Hepatic stellate cell (primary cell): ENCODE measurements at regions not wholly inside any gene's neighbourhood (a gene's known extent, or its start where the extent isn't known, plus 50 kb on each side); places are given as distances from the start of the nearest gene placed in this dataset.

Source experiments
- DNase-seq: peaks from one replicate; pipeline ENCODE4 v3.0.0; 2011; ENCODE audit warnings: low spot score

DNA sequence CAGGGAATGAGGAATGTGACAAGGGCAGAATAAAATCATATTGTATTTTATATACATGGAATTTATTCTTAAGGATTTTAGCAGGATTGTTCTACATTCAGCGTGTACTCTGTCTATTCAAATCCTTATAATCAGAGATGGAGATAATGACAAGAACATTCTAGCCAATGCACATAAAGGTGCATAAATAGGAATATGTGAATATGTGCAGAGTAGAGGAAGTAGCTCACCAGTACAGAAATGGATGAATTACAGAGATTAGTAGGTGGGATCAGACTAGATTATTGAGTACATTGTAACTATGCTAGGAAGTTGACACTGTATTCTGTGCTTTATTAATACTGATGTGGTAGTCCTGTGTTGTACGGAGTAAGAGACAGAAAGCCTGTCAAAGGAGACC lies 1308.8 kb downstream of the FAM181B start:
- DNase-seq: no peak

DNA sequence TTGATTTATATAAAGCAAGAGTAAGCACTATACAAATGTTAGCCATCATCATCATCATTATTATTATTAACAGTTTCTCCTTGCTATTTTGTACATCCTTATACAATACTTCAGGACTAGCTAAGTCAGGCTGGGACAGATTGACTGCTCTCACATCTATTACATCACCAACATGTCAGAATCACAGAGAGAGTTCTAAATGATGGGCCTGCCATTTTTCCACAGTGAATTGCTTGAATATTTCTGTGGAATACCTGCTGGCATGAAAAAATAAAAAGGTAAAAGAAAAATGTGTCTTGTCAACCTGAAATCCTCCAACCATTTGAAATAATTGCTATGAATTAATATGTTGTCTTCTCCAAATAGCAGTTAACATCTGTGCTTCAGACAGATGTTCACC lies 1311.3 kb downstream of the FAM181B start:
- no peak for DNase-seq

DNA sequence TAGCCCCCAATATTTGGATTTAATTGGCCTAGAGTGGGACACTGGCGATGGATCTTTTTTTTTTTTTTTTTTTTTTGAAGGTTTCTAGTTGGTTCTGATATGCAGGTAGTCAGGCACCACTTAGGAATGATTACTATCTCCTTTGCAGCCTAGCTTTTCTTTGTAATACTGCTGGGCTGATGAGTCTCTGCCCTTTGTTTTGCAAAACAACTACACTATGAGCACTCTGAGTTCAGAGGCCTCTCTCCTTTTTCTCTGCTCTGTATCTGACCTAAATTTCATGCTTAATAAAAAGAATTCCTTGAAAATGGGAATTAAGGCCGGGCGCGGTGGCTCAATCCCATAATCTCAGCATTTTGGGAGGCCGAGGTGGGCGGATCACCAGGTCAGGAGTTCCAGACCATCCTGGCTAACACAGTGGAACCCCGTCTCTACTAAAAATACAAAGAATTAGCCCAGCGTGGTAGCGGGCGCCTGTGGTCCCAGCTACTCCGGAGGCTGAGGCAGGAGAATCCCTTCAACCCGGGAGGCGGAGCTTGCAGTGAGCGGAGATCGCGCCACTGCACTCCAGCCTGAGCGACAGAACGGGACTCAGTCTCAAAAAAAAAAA lies 1312.3 kb downstream of the FAM181B start:
- DNase-seq: no peak

DNA sequence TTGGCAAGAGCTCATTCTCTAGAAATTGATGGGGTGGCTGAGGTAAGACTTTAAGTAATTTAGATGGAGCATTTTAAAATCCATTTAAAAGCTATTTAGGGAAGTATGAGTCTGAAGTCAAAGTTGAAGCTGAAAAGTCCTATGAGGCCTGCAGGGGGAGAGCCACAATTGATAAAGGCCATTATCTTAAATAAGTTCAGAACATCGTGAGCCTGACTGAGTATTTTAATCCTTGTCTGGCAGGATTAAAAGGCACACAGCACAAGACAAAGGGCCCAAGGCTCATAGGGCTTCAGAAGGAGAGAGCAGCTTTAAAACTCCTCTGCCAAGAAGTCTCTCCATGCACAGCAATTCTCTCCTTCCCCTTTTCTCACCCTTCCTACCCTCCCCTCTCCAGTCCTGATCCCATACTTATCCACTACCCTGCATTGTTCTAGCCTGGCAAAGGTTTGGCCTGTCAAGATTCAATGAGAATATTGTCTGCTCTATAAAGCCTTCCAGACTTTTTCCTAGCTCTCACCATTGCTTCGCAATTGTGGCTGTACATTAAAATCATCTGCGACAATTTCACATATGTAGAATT lies 1312.9 kb downstream of the FAM181B start:
- no peak for DNase-seq

DNA sequence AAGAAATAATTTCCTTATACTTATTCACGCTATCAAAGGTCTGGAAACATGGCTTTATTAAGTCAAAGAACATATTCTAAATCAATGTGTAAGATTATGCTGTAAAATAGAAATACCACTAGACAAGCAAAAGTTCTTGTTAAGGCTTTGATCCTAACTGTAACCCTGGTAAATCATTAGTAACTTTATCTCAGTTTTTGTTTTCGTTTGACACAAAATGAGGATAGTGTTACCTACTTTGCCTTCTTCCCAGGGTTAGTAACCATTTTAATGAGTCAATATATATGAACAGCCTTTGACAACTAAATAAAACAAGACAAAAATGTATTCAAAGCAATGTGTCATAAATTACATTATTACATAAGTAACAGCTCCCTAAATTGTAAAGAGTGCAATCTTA lies 1336.3 kb downstream of the FAM181B start:
- DNase-seq: no peak

DNA sequence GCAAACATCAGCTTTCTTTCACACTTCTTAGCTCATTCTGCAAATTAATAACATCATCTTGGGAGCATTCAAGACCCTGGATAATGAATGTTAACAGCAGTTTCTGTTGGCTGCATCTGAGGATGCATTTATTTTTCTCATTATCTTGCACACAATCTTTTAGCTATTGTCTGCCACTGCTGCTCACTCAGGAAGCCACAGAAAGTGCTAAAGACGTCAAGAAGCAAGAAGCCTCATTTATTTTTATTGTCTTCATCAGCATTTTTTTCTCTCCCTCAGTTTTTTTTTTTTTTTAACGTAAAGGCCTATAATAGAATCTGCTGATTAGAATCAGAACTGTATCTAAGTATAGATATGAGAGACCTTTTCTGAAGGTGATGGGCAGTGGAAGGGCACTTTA lies 1339.4 kb downstream of the FAM181B start:
- DNase-seq: no peak

DNA sequence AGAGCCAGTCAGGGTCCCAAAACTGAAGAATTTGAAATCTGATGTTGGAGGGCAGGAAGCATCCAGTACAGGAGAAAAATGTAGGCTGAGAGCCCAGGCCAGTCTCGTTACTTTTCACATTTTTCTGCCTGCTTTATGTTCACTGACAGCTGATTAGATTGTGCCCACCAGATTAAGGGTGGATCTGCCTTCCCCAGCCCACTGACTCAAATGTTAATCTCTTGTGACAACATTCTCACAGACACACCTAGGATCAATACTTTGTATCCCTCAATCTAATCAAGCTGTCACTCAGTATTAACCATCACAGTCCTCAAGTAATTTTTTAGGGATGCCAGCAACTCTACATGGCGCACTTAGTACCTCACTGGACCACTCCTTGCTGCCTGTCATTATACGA lies 1345.3 kb downstream of the FAM181B start:
- no peak for DNase-seq

DNA sequence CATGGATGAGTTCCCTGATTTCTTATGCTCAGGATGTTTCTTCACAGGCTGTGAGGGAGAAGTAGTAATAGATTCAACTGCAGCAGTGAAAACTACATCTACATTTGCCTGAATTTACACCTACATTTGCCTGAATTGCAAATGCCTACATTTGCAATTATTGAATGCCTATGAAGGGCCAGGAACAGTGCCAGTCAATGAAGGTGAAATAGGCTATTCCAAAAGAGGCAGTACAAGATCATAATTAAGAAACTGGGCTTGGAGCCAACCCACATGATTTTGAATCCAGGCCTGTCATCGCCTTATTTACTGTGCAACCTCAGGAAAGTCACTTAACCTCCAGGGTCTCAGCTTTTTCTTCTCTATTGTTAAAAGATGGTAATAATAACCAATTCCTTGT lies 1353.3 kb downstream of the FAM181B start:
- no peak for DNase-seq

DNA sequence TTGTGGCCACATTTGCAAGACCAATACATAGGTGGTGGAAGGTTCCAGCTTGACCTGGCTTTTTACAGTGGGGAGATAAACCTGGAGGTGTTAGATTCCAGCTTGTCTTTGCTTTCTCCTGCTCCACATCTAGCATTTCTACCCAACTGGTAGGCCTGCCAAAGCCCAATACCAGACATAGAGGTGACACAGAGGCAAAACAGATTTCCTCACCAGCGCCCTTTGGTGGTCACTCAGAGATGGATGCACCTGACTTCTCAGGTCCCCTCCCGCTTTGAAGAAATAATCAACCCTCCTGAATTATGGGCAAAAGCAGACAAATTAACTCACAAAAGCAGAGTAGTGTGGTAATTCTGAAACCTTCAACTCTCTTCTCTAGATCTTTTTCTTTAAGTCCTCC lies 1356.2 kb downstream of the FAM181B start:
- DNase-seq: no peak

DNA sequence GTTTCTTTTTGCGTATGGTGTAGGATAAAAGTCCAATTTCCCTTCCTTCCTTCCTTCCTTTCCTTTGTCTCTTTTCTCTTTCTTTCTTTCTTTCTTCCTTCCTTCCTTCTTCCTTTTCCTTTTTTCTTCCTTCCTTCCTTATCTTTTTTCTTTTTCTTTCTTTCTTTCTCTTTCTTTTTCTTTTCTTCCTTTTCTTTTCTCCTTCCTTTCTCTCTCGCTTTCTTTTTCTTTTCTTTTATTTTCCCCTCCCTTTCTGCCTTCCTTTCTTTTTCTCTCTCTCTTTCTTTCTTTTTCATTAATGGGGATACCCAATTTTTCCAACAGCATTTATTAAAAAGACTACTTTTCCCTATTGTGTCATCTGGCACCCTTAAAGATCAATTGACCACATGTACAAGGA lies 1359.7 kb downstream of the FAM181B start:
- DNase-seq: no peak

DNA sequence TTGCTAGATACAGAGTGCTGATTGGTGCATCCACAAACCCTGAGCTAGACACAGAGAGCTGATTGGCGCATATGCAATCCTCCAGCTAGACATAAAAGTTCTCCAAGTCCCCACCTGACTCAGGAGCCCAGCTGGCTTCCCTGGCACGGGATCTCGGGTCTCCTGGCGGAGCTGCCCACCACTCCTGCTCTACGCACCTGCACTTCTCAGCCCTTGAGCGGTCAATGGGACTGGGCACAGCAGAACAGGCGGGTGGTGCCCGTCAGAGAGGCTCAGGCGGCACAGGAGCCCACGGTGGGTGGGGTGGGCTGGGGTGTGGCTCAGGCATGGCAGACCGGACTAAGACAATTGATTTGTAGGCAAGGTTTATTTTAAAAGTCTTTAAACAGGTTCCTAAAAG lies 1365.5 kb downstream of the FAM181B start:
- no peak for DNase-seq

DNA sequence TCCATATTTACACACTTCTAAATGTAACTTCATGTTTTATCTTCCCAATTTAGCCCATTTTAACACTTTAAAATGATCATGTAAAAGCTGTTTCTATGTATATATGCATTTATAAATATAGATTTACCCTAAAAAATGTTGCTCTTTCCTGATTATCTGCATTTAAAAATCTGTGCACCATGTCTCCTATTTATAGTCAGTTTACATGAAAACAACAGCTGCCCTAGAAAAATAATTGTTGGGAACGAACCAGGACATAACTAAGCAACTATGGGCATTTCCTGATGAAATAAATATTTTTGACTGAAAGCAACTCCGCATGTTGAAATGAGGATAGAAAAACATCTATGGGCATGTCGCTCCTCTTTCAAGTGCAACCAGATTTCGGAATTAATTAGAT lies 1368.2 kb downstream of the FAM181B start:
- no peak for DNase-seq

DNA sequence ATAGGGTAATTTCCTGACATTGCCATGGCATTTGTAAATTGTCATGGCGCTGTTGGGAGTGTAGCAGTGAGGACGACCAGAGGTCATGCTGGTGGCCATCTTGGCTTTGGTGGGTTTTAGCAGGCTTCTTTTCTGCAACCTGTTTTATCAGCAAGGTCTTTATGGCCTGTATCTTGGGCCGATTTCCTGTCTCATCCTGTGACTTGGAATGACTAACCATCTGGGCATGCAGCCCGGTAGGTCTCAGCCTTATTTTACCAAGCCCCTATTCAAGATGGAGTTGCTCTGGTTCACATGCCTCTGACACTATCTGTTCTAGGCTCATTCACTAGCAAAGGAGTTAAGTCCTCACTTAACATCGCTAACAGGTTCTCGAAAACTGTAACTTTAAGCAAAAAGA lies 1374.2 kb downstream of the FAM181B start:
- DNase-seq: no peak

DNA sequence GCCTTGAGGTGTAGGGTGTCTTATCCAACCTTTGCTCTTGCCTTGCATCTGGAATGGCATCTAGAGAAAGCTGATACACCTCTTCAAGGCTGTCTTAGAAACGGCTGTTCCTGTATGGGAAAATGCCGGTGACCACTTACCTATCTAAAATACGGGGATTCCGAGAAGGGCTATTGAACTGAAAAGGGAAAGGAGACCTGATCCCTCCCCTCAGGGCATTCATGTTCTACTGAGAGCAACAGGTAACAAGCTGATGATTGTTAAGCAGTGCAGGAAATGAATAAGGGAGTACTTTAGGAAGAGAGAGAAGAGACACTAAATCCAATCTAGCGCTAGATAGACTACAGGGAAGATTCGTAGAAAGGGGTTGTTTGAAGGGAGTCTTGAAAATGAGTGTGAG lies 1388.1 kb downstream of the FAM181B start:
- DNase-seq: no peak

DNA sequence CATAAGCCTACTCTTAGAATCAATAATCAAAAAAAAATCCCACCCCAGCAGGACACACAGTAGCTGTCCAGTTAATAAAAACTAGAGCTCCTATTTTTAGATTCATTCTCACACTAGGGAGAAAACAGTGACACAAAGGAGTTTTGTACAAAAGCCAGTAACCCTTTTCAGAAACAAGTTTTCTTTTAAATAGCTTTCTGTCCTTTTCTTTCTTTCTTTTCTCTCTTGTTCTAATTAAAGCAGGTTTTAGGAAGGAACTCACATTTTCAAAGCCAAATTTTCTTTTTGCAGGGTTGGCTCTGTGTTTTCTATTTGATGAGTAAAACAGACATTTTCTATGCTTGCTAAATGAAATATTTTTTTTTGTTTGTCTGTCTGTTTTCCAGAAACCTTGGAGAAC lies 1390.7 kb downstream of the FAM181B start:
- DNase-seq: no peak

DNA sequence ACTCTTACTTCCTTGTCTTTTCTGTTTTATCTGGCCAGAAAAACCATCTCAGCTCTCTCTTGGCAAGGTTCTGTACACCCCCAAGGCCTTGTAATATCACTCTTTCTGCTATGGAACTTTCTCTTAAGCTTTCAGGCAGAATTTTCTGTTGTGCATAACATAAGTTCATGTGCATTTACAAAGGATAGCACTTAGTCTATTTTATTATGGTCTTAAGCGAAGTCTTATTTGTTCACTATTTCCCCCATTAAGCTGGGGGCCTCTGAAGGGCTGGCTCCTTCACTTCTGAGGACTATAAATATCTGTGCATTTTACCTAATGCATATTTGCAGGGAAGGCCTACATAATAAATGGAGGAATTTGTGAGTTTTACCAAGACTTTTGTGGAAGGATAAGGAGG lies 1393.4 kb downstream of the FAM181B start:
- DNase-seq: no peak

DNA sequence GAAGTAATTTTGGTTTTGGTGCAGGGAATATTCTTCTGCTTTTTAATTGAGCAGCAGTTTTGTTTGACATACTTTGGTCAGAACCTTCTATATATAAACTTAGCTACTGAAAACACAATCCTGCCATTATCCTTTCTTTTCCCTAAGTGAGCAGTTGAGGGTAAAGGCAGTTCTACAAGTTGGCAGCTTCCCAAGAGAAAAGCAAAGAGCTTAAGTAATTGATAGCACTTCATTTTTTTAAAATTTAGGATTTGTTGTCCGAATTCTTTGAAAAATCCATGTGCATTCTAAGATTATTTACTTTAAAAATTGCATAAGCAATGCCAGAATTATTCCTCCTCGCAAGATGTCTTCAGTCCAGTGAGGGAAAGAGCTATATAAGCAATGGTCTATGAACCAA lies 1394.1 kb downstream of the FAM181B start:
- no peak for DNase-seq

DNA sequence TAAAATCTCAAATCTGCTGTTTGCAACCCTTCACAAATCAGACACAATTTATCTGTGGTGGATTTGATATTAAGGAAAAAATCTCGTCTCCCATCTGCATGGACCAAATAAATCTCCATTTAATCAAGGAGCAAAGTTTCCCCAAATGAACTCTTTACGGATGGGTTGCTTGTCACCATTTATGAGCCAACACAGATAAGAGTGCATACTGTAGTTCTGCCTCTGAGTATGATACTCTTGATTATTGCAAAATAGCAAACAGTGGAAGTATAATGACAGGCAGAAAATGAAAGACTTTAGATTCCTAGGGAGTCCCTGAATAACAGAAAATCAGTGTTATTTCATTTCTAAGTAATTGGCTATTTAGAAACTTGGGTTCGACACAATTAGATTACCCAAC lies 1395.9 kb downstream of the FAM181B start:
- DNase-seq: no peak

DNA sequence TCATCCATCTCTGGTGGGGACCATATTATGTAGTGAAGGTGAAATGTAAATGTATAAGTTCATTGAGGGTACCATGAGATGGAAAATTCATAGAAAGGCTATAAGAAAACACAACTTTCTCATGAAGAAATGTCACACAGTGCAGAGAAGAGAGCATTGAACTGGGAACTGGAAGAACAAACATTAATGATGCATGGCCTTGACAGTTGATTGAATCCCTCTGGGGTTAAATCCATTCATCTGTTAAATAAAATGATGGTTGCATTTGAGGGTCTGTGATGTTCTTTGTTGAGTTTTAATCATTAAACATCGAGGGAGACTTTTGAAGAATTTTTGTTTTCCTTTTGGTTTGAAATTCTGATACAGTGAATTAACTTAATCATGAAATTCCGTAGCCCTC lies 1401.4 kb downstream of the FAM181B start:
- DNase-seq: no peak

DNA sequence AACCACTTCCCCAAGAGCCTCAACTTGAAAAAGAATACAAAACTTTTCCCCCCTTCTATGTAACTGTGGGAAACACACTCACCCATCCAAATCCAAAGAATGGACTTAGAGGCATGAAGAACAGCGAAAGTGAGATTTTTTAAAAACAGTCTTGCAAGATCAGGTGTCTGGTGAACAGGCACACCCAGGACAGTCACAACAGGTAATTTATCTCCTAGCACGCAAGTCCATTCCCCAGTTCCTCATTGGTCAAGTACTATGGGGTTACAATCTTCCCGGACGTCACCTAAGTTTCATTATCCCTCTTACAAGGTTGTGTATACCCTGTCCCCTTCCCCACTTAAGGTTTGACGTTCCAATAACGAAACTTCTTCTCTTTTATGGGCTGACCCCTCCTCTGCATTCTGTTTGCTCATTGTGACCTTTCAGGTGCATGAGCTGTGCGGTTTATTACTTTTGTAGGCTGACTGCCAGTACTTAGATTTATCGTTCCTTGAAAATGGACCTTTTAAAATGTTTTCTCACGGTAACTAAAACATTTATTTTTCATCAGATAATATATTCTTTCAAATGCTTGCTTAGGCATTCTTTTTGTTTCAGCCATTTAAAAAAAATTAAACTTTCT lies 1401.9 kb downstream of the FAM181B start:
- no peak for DNase-seq

DNA sequence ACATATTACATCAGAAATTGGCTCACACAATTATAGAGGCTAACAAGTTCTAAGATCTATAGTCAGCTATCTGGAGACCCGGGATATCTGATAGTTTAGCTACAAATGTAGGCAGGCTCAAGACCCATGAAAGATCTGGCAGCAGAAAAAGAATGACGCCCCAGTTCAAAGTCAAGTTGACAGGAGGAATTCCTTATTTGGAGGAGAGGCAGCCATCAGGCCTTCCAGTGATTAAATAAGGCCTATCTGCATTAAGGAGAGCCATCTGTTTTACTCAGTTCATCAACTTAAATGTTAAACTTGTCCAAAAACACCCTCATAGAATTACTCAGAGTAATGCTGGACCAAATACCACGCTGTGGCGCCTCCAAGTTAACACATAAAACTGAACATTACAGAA lies 1402.6 kb downstream of the FAM181B start:
- no peak for DNase-seq

DNA sequence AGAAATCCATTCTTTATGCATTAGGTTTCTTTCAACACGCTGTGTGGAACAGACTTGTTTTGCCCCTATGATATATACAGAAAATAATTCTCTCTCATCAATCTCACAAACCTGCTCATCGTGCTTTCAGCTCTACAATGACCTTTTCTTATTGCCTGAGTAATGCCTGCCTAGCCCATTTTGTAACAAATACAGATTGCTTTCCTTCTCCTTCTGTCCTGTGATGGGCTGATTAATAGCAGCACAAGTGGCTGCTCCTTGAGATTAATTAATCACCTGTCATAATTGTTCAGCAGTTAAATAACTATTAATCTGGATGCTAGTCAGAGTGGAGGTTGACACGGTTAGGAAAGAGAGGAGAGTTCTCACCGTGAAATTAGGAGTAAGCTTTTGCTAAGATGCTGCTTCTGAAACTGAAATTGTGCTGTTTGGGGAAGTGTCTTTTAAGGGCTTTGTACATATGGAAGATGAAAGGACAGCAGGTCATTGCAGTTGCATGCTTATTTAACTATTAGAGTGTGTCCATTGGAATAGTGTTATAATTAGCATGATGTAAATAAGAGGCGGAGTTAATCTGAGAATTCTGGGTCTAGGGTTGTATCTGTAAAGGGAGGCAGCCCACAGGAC lies 1430.5 kb downstream of the FAM181B start:
- no peak for DNase-seq

DNA sequence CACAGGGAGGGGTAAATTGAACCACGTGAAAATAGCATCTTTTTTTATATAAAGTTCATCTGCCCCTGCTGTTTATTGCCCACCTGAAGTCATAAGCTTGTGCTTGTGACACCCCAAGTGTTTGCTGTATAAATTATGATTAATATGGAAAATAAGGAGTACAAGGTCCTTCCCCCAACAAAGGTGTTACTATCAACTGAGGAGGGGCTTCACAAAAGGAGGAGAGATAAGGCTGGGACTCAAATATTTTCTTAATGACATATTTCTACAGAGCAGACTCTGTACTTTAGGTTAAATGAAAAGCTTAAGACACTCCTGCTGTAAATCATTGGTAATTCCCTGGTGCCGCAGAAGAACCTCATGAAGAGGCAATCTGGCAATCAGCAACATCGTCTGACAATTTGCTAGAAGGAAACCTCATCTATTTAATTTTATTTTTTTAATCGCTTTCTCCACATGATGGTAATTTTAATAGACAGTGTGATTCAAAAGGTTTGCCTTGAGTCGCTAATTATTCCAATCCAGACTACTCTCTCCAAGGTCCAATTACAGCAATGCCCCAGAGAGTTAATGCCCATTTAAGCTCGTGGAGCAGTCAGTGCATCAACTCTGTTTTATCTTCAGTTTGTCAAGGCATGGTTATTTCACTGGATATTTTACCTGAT lies 1432.4 kb downstream of the FAM181B start:
- DNase-seq: no peak
